Right lobe of liver (tissue), 4 donors: ENCODE measurements at regions not wholly inside any gene's neighbourhood (a gene's known extent, or its start where the extent isn't known, plus 50 kb on each side); places are given as distances from the start of the nearest gene placed in this dataset.

Experiments used
- POLR2A ChIP-seq: fragments of 450-650 bp; IDR thresholded peaks from one replicate; pipeline ENCODE4 v1.6.1; 2017; ENCODE audit warnings: antibody characterized with exemption, mild to moderate bottlenecking
- TF ChIP-seq, protein P1 (sequence below), 4 donors: fragments of 200-600 bp in 3 of 4; fragments of 450-650 bp in 1 of 4; IDR thresholded peaks; one replicate each; pipeline versions ENCODE4 v1.5.1 to v1.8.0; 2016 to 2022; ENCODE audit warnings: antibody characterized with exemption in 4 of 4, mild to moderate bottlenecking in 2 of 4
- donor health status: DM: no; HTN: no; CAD: no.
- donor health status: DM: no; HTN: no; CAD: no.
- donor health status: DM: no; HTN: yes; CAD: no.

- TF ChIP-seq, protein P1, sequence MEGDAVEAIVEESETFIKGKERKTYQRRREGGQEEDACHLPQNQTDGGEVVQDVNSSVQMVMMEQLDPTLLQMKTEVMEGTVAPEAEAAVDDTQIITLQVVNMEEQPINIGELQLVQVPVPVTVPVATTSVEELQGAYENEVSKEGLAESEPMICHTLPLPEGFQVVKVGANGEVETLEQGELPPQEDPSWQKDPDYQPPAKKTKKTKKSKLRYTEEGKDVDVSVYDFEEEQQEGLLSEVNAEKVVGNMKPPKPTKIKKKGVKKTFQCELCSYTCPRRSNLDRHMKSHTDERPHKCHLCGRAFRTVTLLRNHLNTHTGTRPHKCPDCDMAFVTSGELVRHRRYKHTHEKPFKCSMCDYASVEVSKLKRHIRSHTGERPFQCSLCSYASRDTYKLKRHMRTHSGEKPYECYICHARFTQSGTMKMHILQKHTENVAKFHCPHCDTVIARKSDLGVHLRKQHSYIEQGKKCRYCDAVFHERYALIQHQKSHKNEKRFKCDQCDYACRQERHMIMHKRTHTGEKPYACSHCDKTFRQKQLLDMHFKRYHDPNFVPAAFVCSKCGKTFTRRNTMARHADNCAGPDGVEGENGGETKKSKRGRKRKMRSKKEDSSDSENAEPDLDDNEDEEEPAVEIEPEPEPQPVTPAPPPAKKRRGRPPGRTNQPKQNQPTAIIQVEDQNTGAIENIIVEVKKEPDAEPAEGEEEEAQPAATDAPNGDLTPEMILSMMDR (IDR thresholded peaks at IDR 0.05): no peak
- TF ChIP-seq POLR2A: no peak
These were observed 492.4 kb downstream of the DACH1 start for GRCh38 chr13:71374471-71375049.
